ENCODE measurements at regions not wholly inside any gene's neighbourhood (a gene's known extent, or its start where the extent isn't known, plus 50 kb on each side); places are given as distances from the start of the nearest gene placed in this dataset.

- H3K9me3 Mint-ChIP-seq, result no peaks in the 10 kb centered on the region
- H3K27ac Mint-ChIP-seq, result peak overlapping the region; percentile 46
- no peak for TF ChIP-seq CTCF (conservative IDR thresholded peaks at IDR 0.05)
Measured at GRCh38 chrX:40265936-40266335, 168.2 kb upstream of the BCOR start.

DNA sequence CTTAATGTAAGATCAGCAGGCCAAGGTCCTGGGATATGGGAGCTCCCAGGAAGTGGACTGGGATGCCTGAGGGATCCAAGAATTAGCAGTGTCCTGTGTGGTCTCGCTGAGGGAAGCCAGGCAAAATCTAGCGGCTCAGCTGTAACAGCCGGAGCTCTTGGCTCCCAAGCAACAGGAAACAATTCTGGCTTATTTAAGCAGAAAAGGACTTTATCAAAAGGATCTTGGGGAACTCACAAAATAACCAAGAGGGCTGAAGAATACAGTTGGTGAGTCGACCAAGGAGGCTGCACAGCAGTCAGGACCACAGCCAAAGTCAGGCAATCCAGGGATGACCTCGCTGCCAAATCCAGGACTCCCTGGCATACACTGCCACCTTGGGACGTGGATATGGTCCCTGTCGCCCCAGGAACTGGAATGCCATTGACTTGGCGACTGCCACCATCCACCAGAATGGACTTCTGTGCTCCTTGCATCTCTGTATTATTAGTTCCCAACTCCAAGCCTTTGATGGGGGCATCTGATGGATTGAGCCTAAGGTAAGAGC, 165.3 kb upstream of the BCOR start:
- H3K27ac Mint-ChIP-seq, result peak overlapping the region; percentile 64
- H3K9me3 Mint-ChIP-seq, result no peaks in the 10 kb centered on the region
- no peaks in the 10 kb centered on the region for H3K27me3 Mint-ChIP-seq
- no peak for TF ChIP-seq CTCF (conservative IDR thresholded peaks at IDR 0.05)
- no peak for DNase-seq (ENCODE audit: extremely low spot score, unreplicated experiment)
- peaks cover 7% of the 10 kb centered on the region for H3K4me1 Mint-ChIP-seq (ENCODE audit: unreplicated experiment)
- no peaks in the 10 kb centered on the region for H3K36me3 Mint-ChIP-seq
- no peak overlapping the region for H3K4me3 Mint-ChIP-seq

More at GRCh38 chrX:40265936-40266335, 168.2 kb upstream of the BCOR start:
- DNase-seq (ENCODE audit: extremely low spot score, unreplicated experiment), result no peak
- H3K36me3 Mint-ChIP-seq, result no peaks in the 10 kb centered on the region
- peak overlapping the region; percentile 57 for H3K4me3 Mint-ChIP-seq
- H3K27me3 Mint-ChIP-seq, result no peaks in the 10 kb centered on the region
- H3K4me1 Mint-ChIP-seq (ENCODE audit: unreplicated experiment), result peaks cover 7% of the 10 kb centered on the region

DNA sequence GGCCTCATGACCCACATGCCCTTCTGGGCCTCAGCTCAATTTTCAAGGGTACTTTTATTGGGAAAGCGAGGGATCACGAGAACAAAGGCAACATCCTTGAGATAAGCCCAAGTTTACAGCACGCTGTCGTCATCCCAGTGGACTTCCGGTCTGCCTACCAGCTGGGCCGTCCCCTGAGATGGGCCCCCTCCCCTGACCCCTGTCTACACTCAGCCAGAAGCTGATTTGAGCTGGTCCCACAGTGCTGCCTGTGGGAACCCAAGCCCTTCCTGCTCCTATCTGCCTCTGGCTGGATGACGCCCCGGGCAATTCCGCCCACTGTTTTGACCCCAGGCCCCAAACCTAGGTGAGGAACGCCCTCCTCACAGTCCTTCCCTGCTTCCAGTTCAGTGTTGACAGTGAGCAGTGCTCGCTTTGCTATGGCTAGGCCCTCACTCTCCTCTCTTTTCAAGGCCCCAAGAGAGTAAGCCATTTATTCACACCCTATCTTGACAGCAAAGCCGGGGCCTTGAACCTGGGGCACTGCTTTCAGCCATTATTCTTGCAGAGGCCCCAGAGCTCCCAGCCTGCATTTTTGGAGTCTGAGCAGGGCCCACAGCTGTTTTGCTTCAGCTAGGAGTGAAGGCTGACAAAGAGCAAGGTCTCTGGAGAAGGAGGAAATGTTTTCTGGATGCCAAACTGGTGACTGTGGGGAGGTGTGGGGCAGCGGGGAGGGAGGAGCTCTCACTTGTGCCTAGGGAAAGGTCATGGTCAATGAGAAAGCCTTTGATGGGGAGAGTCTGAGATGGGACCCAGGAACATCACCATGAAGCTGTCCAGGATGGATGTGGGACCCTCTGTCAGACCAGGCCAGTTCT, 164.6 kb upstream of the BCOR start:
- Mint-ChIP-seq H3K36me3 (no peaks in the 10 kb centered on the region), H3K4me3 (no peak overlapping the region), H3K9me3 (no peaks in the 10 kb centered on the region), H3K4me1 (ENCODE audit: unreplicated experiment) (peaks cover 7% of the 10 kb centered on the region), H3K27ac (peak overlapping the region; percentile 64), H3K27me3 (no peaks in the 10 kb centered on the region)
- no peak for DNase-seq (ENCODE audit: extremely low spot score, unreplicated experiment)
- TF ChIP-seq CTCF (conservative IDR thresholded peaks at IDR 0.05), result no peak

- Mint-ChIP-seq H3K27me3 (no peaks in the 10 kb centered on the region), H3K4me3 (no peak overlapping the region), H3K4me1 (ENCODE audit: unreplicated experiment) (peaks cover 7% of the 10 kb centered on the region), H3K9me3 (no peaks in the 10 kb centered on the region), H3K27ac (no peak overlapping the region), H3K36me3 (no peaks in the 10 kb centered on the region)
- no peak for DNase-seq (ENCODE audit: extremely low spot score, unreplicated experiment)
- no peak for TF ChIP-seq CTCF (conservative IDR thresholded peaks at IDR 0.05)
Measured at GRCh38 chrX:40261833-40262156, 164.0 kb upstream of the BCOR start.

DNA sequence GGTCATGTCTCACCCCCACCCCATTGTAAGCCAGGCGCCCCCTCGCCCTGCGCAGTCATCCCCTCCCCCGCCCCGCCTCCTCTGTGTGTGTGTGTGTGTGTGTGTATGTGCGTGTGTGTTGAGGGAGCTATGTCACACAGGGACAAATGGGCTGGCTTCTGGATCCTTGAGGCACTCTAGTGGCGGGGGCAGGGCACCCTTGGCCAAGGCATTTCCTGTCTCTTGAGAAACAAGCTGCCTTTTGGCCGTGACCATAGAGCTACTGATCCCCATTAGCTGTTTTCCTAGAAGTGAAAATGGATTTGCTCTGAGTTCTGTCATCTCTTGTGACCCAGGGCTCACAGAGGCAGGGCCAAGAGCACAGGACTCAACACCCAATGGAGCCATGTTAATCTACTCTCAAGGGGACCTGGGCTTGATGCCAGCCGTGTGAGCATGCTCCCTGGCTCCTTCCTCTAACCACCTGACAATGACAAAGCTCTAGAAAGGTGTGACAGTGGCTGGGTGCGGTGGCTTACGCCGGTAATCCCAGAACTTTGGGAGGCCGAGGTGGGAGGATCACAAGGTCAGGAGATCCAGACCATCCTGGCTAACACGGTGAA, 162.5 kb upstream of the BCOR start:
- no peak overlapping the region for H3K27ac Mint-ChIP-seq
- no peaks in the 10 kb centered on the region for H3K36me3 Mint-ChIP-seq
- DNase-seq (ENCODE audit: extremely low spot score, unreplicated experiment), result no peak
- no peak for TF ChIP-seq CTCF (conservative IDR thresholded peaks at IDR 0.05)
- H3K9me3 Mint-ChIP-seq, result no peaks in the 10 kb centered on the region
- no peak overlapping the region for H3K4me3 Mint-ChIP-seq
- H3K4me1 Mint-ChIP-seq (ENCODE audit: unreplicated experiment), result no peaks in the 10 kb centered on the region
- H3K27me3 Mint-ChIP-seq, result no peaks in the 10 kb centered on the region
